Vagina (tissue), 2 donors: ENCODE measurements at regions not wholly inside any gene's neighbourhood (a gene's known extent, or its start where the extent isn't known, plus 50 kb on each side); places are given as distances from the start of the nearest gene placed in this dataset.

Experiments used
- DNase-seq, 2 donors: peaks; one replicate each; pipeline ENCODE4 v3.0.0-alpha.2; 2017; ENCODE audit errors: extremely low spot score in 2 of 2
- H3K27ac ChIP-seq: fragments of 200-600 bp; sonication (generic); one replicate; pipeline ENCODE4 v1.5.1; 2019
- H3K27me3 ChIP-seq: fragments of 200-600 bp; sonication (generic); one replicate; pipeline ENCODE4 v1.5.1; 2019
- H3K36me3 ChIP-seq, 2 donors: fragments of 200-600 bp; sonication (generic); one replicate each; pipeline ENCODE4 v1.5.1; 2017 to 2019
- H3K4me1 ChIP-seq: fragments of 200-600 bp; sonication (generic); one replicate; pipeline ENCODE4 v1.5.1; 2019
- H3K4me3 ChIP-seq, 2 donors: fragments of 200-600 bp; sonication (generic); 1 replicate in 1 of 2; 2 replicates in 1 of 2; pipeline ENCODE4 v1.5.1; 2016 to 2019
- H3K9me3 ChIP-seq: fragments of 200-600 bp; sonication (generic); one replicate; pipeline ENCODE4 v1.5.1; 2019
- POLR2A ChIP-seq, 2 donors: fragments of 450-650 bp; IDR thresholded peaks; one replicate each; pipeline ENCODE4 v1.6.1; 2017; ENCODE audit warnings: antibody characterized with exemption in 2 of 2, mild to moderate bottlenecking in 2 of 2, moderate library complexity in 2 of 2
- POLR2AphosphoS5 ChIP-seq, 2 donors: sonication (generic); formaldehyde crosslinking; IDR thresholded peaks; one replicate each; pipeline ENCODE4 v1.9.0; 2017; ENCODE audit warnings: antibody characterized with exemption in 2 of 2, mild to moderate bottlenecking in 2 of 2, low read depth in 1 of 2; ENCODE audit not compliant: insufficient read depth in 1 of 2
- intact Hi-C: fragments of 100-400 bp; cut with DNase I; formaldehyde crosslinking; loops from one replicate; pipeline ENCODE4 v1.15.1; 2023
- TF ChIP-seq, protein P1 (sequence below), 3 experiments: fragments of 450-650 bp in 2 of 3; fragments of 200-600 bp in 1 of 3; sonication (generic) in 1 of 3; IDR thresholded peaks; one replicate each; pipeline ENCODE4 v1.5.1; 2017 to 2019; ENCODE audit warnings: antibody characterized with exemption in 3 of 3, mild to moderate bottlenecking in 2 of 3, moderate library complexity in 2 of 3

- intact Hi-C loops = no loop called here
- Histone ChIP-seq H3K27ac (no peak overlapping the region), H3K27me3 (no peaks in the 10 kb centered on the region), H3K4me1 (no peaks in the 10 kb centered on the region), H3K36me3 (no peaks in the 10 kb centered on the region), H3K9me3 (no peaks in the 10 kb centered on the region), H3K4me3 (no peak overlapping the region)
- no peak for DNase-seq
- TF ChIP-seq POLR2A (IDR thresholded peaks at IDR 0.05) (no peak), POLR2AphosphoS5 (IDR thresholded peaks at IDR 0.05; ENCODE audit: insufficient read depth in 1 of 2, low read depth in 1 of 2) (no peak)
- TF ChIP-seq, protein P1, sequence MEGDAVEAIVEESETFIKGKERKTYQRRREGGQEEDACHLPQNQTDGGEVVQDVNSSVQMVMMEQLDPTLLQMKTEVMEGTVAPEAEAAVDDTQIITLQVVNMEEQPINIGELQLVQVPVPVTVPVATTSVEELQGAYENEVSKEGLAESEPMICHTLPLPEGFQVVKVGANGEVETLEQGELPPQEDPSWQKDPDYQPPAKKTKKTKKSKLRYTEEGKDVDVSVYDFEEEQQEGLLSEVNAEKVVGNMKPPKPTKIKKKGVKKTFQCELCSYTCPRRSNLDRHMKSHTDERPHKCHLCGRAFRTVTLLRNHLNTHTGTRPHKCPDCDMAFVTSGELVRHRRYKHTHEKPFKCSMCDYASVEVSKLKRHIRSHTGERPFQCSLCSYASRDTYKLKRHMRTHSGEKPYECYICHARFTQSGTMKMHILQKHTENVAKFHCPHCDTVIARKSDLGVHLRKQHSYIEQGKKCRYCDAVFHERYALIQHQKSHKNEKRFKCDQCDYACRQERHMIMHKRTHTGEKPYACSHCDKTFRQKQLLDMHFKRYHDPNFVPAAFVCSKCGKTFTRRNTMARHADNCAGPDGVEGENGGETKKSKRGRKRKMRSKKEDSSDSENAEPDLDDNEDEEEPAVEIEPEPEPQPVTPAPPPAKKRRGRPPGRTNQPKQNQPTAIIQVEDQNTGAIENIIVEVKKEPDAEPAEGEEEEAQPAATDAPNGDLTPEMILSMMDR (IDR thresholded peaks at IDR 0.05) = no peak
Measured at GRCh38 chr10:31590023-31590800, 271.2 kb downstream of the ZEB1 start.

DNA sequence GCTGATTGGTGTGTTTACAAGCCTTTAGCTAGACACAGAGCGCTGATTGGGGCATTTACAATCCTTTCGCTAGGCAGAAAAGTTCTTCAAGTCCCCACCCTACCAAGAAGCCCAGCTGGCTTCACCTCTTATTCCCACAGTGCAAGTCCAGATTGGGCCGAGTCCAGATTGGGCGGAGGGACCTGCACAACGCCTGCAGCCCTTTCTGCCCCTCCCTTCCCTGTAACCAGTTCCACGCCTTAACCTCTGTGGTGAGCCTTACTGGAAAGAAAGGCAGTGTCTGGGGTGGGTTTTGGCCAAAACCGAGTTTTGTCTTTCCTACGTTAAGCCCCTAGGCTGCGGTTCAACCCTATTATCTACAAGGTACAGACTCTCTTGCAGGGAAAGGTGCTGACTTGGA, 268.7 kb downstream of the ZEB1 start:
- TF ChIP-seq, protein P1 (IDR thresholded peaks at IDR 0.05) = no peak
- TF ChIP-seq POLR2AphosphoS5 (IDR thresholded peaks at IDR 0.05; ENCODE audit: insufficient read depth in 1 of 2, low read depth in 1 of 2) (no peak), POLR2A (IDR thresholded peaks at IDR 0.05) (no peak)
- Histone ChIP-seq H3K36me3 (no peaks in the 10 kb centered on the region), H3K4me1 (peaks cover 12% of the 10 kb centered on the region), H3K4me3 (no peak overlapping the region), H3K27ac (no peak overlapping the region), H3K9me3 (no peaks in the 10 kb centered on the region), H3K27me3 (no peaks in the 10 kb centered on the region)
- intact Hi-C loops = no loop called here
- no peak for DNase-seq

- no peaks in the 10 kb centered on the region for H3K9me3 ChIP-seq
- intact Hi-C loops = no loop called here
- no peak for TF ChIP-seq POLR2AphosphoS5 (IDR thresholded peaks at IDR 0.05; ENCODE audit: insufficient read depth in 1 of 2, low read depth in 1 of 2)
- TF ChIP-seq, protein P1 (IDR thresholded peaks at IDR 0.05) = no peak
- no peak for TF ChIP-seq POLR2A (IDR thresholded peaks at IDR 0.05)
- no peak for DNase-seq
- no peak overlapping the region for H3K4me3 ChIP-seq
- no peaks in the 10 kb centered on the region for H3K27me3 ChIP-seq
- H3K36me3 ChIP-seq = no peaks in the 10 kb centered on the region
- peaks cover 16% of the 10 kb centered on the region for H3K4me1 ChIP-seq
- H3K27ac ChIP-seq = no peak overlapping the region
Measured at GRCh38 chr10:31586723-31587638, 268.0 kb downstream of the ZEB1 start.

GRCh38 chr10:31584876-31585275, 265.9 kb downstream of the ZEB1 start:
- TF ChIP-seq POLR2AphosphoS5 (IDR thresholded peaks at IDR 0.05; ENCODE audit: insufficient read depth in 1 of 2, low read depth in 1 of 2) (no peak), POLR2A (IDR thresholded peaks at IDR 0.05) (no peak)
- TF ChIP-seq, protein P1 (IDR thresholded peaks at IDR 0.05) = no peak
- Histone ChIP-seq H3K36me3 (no peaks in the 10 kb centered on the region), H3K4me3 (no peak overlapping the region), H3K27ac (no peak overlapping the region), H3K4me1 (peaks cover 16% of the 10 kb centered on the region), H3K27me3 (no peaks in the 10 kb centered on the region), H3K9me3 (no peaks in the 10 kb centered on the region)
- intact Hi-C loops = no loop called here
- no peak for DNase-seq
